ENCODE measurements at regions not wholly inside any gene's neighbourhood (a gene's known extent, or its start where the extent isn't known, plus 50 kb on each side); places are given as distances from the start of the nearest gene placed in this dataset.

GRCh38 chr6:140003217-140003616 is 628.8 kb upstream of the CITED2 start:
- no peaks in the 10 kb centered on the region for H3K9me3 ChIP-seq (ENCODE audit: low read length)
- no peaks in the 10 kb centered on the region for H3K9me2 ChIP-seq (ENCODE audit: low read depth, low read length)
- H3K27ac ChIP-seq (ENCODE audit: low read depth, low read length, poor library complexity, severe bottlenecking): no peak overlapping the region
- no peaks in the 10 kb centered on the region for H4K20me1 ChIP-seq (ENCODE audit: insufficient read depth, low read length)
- no peaks in the 10 kb centered on the region for H3K27me3 ChIP-seq (ENCODE audit: insufficient read depth, low read length)
- no peaks in the 10 kb centered on the region for H3K36me3 ChIP-seq (ENCODE audit: insufficient read depth, low read length)
- H3K9ac ChIP-seq (ENCODE audit: low read length): no peak overlapping the region
- H3K4me3 ChIP-seq (ENCODE audit: low read depth, low read length, poor library complexity, severe bottlenecking): no peak overlapping the region
- H3K79me2 ChIP-seq (ENCODE audit: insufficient read depth, low read length): no peaks in the 10 kb centered on the region
- no peak overlapping the region for H3K4me2 ChIP-seq (ENCODE audit: low read length)
- no peaks in the 10 kb centered on the region for H3F3A ChIP-seq (ENCODE audit: insufficient read depth, low read length)
- no peak overlapping the region for H2AFZ ChIP-seq (ENCODE audit: low read length)
- TF ChIP-seq CTCF (IDR thresholded peaks at IDR 0.05; ENCODE audit: low read length) (no peak), EZH2 (IDR thresholded peaks at IDR 0.05; ENCODE audit: borderline replicate concordance, low read length) (no peak)
- no peaks in the 10 kb centered on the region for H3K4me1 ChIP-seq (ENCODE audit: insufficient read depth, low read length, severe bottlenecking)

GRCh38 chr6:140002396-140003022 is 628.1 kb upstream of the CITED2 start:
- Histone ChIP-seq H2AFZ (ENCODE audit: low read length) (no peak overlapping the region), H3K36me3 (ENCODE audit: insufficient read depth, low read length) (no peaks in the 10 kb centered on the region), H3K9ac (ENCODE audit: low read length) (no peak overlapping the region), H3K4me3 (ENCODE audit: low read depth, low read length, poor library complexity, severe bottlenecking) (no peak overlapping the region), H3K79me2 (ENCODE audit: insufficient read depth, low read length) (no peaks in the 10 kb centered on the region), H3F3A (ENCODE audit: insufficient read depth, low read length) (no peaks in the 10 kb centered on the region), H3K9me2 (ENCODE audit: low read depth, low read length) (no peaks in the 10 kb centered on the region), H3K4me1 (ENCODE audit: insufficient read depth, low read length, severe bottlenecking) (no peaks in the 10 kb centered on the region), H3K27me3 (ENCODE audit: insufficient read depth, low read length) (no peaks in the 10 kb centered on the region), H3K9me3 (ENCODE audit: low read length) (no peaks in the 10 kb centered on the region), H3K27ac (ENCODE audit: low read depth, low read length, poor library complexity, severe bottlenecking) (no peak overlapping the region), H4K20me1 (ENCODE audit: insufficient read depth, low read length) (no peaks in the 10 kb centered on the region), H3K4me2 (ENCODE audit: low read length) (no peak overlapping the region)
- TF ChIP-seq EZH2 (IDR thresholded peaks at IDR 0.05; ENCODE audit: borderline replicate concordance, low read length) (no peak), CTCF (IDR thresholded peaks at IDR 0.05; ENCODE audit: low read length) (no peak)

GRCh38 chr6:140001821-140002341 is 627.4 kb upstream of the CITED2 start:
- Histone ChIP-seq H3K36me3 (ENCODE audit: insufficient read depth, low read length) (no peaks in the 10 kb centered on the region), H3F3A (ENCODE audit: insufficient read depth, low read length) (no peaks in the 10 kb centered on the region), H3K27me3 (ENCODE audit: insufficient read depth, low read length) (no peaks in the 10 kb centered on the region), H3K27ac (ENCODE audit: low read depth, low read length, poor library complexity, severe bottlenecking) (no peak overlapping the region), H2AFZ (ENCODE audit: low read length) (no peak overlapping the region), H3K4me1 (ENCODE audit: insufficient read depth, low read length, severe bottlenecking) (no peaks in the 10 kb centered on the region), H3K9me2 (ENCODE audit: low read depth, low read length) (no peaks in the 10 kb centered on the region), H3K4me2 (ENCODE audit: low read length) (no peak overlapping the region), H3K79me2 (ENCODE audit: insufficient read depth, low read length) (no peaks in the 10 kb centered on the region), H4K20me1 (ENCODE audit: insufficient read depth, low read length) (no peaks in the 10 kb centered on the region), H3K9ac (ENCODE audit: low read length) (no peak overlapping the region), H3K9me3 (ENCODE audit: low read length) (no peaks in the 10 kb centered on the region), H3K4me3 (ENCODE audit: low read depth, low read length, poor library complexity, severe bottlenecking) (no peak overlapping the region)
- TF ChIP-seq CTCF (IDR thresholded peaks at IDR 0.05; ENCODE audit: low read length) (no peak), EZH2 (IDR thresholded peaks at IDR 0.05; ENCODE audit: borderline replicate concordance, low read length) (no peak)
